ENCODE measurements at regions not wholly inside any gene's neighbourhood (a gene's known extent, or its start where the extent isn't known, plus 50 kb on each side); places are given as distances from the start of the nearest gene placed in this dataset.

- H3F3A ChIP-seq (ENCODE audit: insufficient read depth, low read length), result no peaks in the 10 kb centered on the region
- H3K9me3 ChIP-seq (ENCODE audit: low read length), result no peaks in the 10 kb centered on the region
- H3K9ac ChIP-seq (ENCODE audit: low read length), result no peak overlapping the region
- H3K9me2 ChIP-seq (ENCODE audit: low read depth, low read length), result no peaks in the 10 kb centered on the region
- H4K20me1 ChIP-seq (ENCODE audit: insufficient read depth, low read length), result no peaks in the 10 kb centered on the region
- H3K4me2 ChIP-seq (ENCODE audit: low read length), result no peak overlapping the region
- no peaks in the 10 kb centered on the region for H3K36me3 ChIP-seq (ENCODE audit: insufficient read depth, low read length)
- H3K79me2 ChIP-seq (ENCODE audit: insufficient read depth, low read length), result no peaks in the 10 kb centered on the region
- TF ChIP-seq EZH2 (IDR thresholded peaks at IDR 0.05; ENCODE audit: borderline replicate concordance, low read length) (no peak), CTCF (IDR thresholded peaks at IDR 0.05; ENCODE audit: low read length) (no peak)
- no peaks in the 10 kb centered on the region for H3K27me3 ChIP-seq (ENCODE audit: insufficient read depth, low read length)
- no peak overlapping the region for H3K27ac ChIP-seq (ENCODE audit: low read depth, low read length, poor library complexity, severe bottlenecking)
- no peak overlapping the region for H3K4me3 ChIP-seq (ENCODE audit: low read depth, low read length, poor library complexity, severe bottlenecking)
- no peak overlapping the region for H2AFZ ChIP-seq (ENCODE audit: low read length)
- no peaks in the 10 kb centered on the region for H3K4me1 ChIP-seq (ENCODE audit: insufficient read depth, low read length, severe bottlenecking)
These were observed 491.8 kb downstream of the TXNL1 start for GRCh38 chr18:56146565-56146964.

GRCh38 chr18:56142001-56142400 is 496.4 kb downstream of the TXNL1 start:
- H3K9ac ChIP-seq (ENCODE audit: low read length), result no peak overlapping the region
- no peaks in the 10 kb centered on the region for H3K79me2 ChIP-seq (ENCODE audit: insufficient read depth, low read length)
- no peaks in the 10 kb centered on the region for H3F3A ChIP-seq (ENCODE audit: insufficient read depth, low read length)

GRCh38 chr18:56139792-56140254 is 498.6 kb downstream of the TXNL1 start:
- no peak for TF ChIP-seq EZH2 (IDR thresholded peaks at IDR 0.05; ENCODE audit: borderline replicate concordance, low read length)
- TF ChIP-seq CTCF (IDR thresholded peaks at IDR 0.05; ENCODE audit: low read length), result no peak
- Histone ChIP-seq H4K20me1 (ENCODE audit: insufficient read depth, low read length) (no peaks in the 10 kb centered on the region), H3F3A (ENCODE audit: insufficient read depth, low read length) (no peaks in the 10 kb centered on the region), H3K27ac (ENCODE audit: low read depth, low read length, poor library complexity, severe bottlenecking) (no peak overlapping the region), H3K4me1 (ENCODE audit: insufficient read depth, low read length, severe bottlenecking) (no peaks in the 10 kb centered on the region), H3K4me3 (ENCODE audit: low read depth, low read length, poor library complexity, severe bottlenecking) (no peak overlapping the region), H3K27me3 (ENCODE audit: insufficient read depth, low read length) (no peaks in the 10 kb centered on the region), H3K79me2 (ENCODE audit: insufficient read depth, low read length) (no peaks in the 10 kb centered on the region), H3K9me2 (ENCODE audit: low read depth, low read length) (no peaks in the 10 kb centered on the region), H2AFZ (ENCODE audit: low read length) (no peak overlapping the region), H3K9me3 (ENCODE audit: low read length) (no peaks in the 10 kb centered on the region), H3K9ac (ENCODE audit: low read length) (no peak overlapping the region), H3K4me2 (ENCODE audit: low read length) (no peak overlapping the region), H3K36me3 (ENCODE audit: insufficient read depth, low read length) (no peaks in the 10 kb centered on the region)

More at GRCh38 chr18:56142001-56142400, 496.4 kb downstream of the TXNL1 start:
- no peak overlapping the region for H3K4me3 ChIP-seq (ENCODE audit: low read depth, low read length, poor library complexity, severe bottlenecking)
- H3K4me1 ChIP-seq (ENCODE audit: insufficient read depth, low read length, severe bottlenecking), result no peaks in the 10 kb centered on the region
- no peaks in the 10 kb centered on the region for H4K20me1 ChIP-seq (ENCODE audit: insufficient read depth, low read length)
- TF ChIP-seq CTCF (IDR thresholded peaks at IDR 0.05; ENCODE audit: low read length) (no peak), EZH2 (IDR thresholded peaks at IDR 0.05; ENCODE audit: borderline replicate concordance, low read length) (no peak)
- no peaks in the 10 kb centered on the region for H3K36me3 ChIP-seq (ENCODE audit: insufficient read depth, low read length)
- no peaks in the 10 kb centered on the region for H3K27me3 ChIP-seq (ENCODE audit: insufficient read depth, low read length)
- H2AFZ ChIP-seq (ENCODE audit: low read length), result no peak overlapping the region
- no peak overlapping the region for H3K27ac ChIP-seq (ENCODE audit: low read depth, low read length, poor library complexity, severe bottlenecking)
- H3K9me2 ChIP-seq (ENCODE audit: low read depth, low read length), result no peaks in the 10 kb centered on the region
- H3K4me2 ChIP-seq (ENCODE audit: low read length), result no peak overlapping the region
- no peaks in the 10 kb centered on the region for H3K9me3 ChIP-seq (ENCODE audit: low read length)

Measured in OCI-LY1 (cell line).